K562 (cell line): ENCODE measurements at regions not wholly inside any gene's neighbourhood (a gene's known extent, or its start where the extent isn't known, plus 50 kb on each side); places are given as distances from the start of the nearest gene placed in this dataset.

ENCODE experiments used
- CXXC5 ChIP-seq: fragments of 250-450 bp; sonication (Bioruptor Pico); IDR thresholded peaks from 2 replicates; pipeline ENCODE4 v1.8.0; 2022; ENCODE audit warnings: inconsistent platforms, mild to moderate bottlenecking, moderate library complexity
- ETV1 ChIP-seq: fragments of 450-650 bp; conservative IDR thresholded peaks from 2 replicates; pipeline ENCODE4 v1.6.1; 2016; ENCODE audit warnings: missing genetic modification characterization, control low read depth, low read depth, missing compliant biosample characterization
- GABPB2 ChIP-seq: fragments of 250-450 bp; sonication (Bioruptor Pico); conservative IDR thresholded peaks from 2 replicates; pipeline ENCODE4 v1.5.1; 2021; ENCODE audit warnings: mild to moderate bottlenecking
- L3MBTL2 ChIP-seq: fragments of 450-650 bp; IDR thresholded peaks from 2 replicates; pipeline ENCODE4 v1.6.1; 2016; ENCODE audit warnings: mild to moderate bottlenecking, moderate library complexity
- MECOM ChIP-seq: fragments of 250-450 bp; sonication (Bioruptor Pico); IDR thresholded peaks from 2 replicates; pipeline ENCODE4 v1.8.0; 2022; ENCODE audit warnings: inconsistent platforms
- MTA1 ChIP-seq: fragments of 450-650 bp; IDR thresholded peaks from 2 replicates; pipeline ENCODE4 v1.6.1; 2017; ENCODE audit warnings: borderline replicate concordance
- RAD21 ChIP-seq, 2 experiments: fragments of 250-450 bp in 1 of 2; fragments of 450-650 bp in 1 of 2; sonication (Bioruptor Pico) in 1 of 2; formaldehyde crosslinking in 1 of 2; IDR thresholded peaks in 1 of 2; conservative IDR thresholded peaks in 1 of 2; 2 replicates each; pipeline versions ENCODE4 v1.4.0 to v1.8.0; 2020 to 2022; ENCODE audit warnings: mild to moderate bottlenecking in 2 of 2, moderate library complexity in 1 of 2
- SIX5 ChIP-seq, 2 experiments: IDR thresholded peaks; 2 replicates each; pipeline ENCODE4 v1.6.1; 2011; ENCODE audit warnings: low read length in 2 of 2, borderline replicate concordance in 1 of 2, low read depth in 1 of 2, mild to moderate bottlenecking in 1 of 2, moderate library complexity in 1 of 2; ENCODE audit not compliant: insufficient read depth in 1 of 2
- SRF ChIP-seq, 2 experiments: fragments of 250-450, 450-650 bp in 1 of 2; sonication (Bioruptor Pico) in 1 of 2; sonication (generic) in 1 of 2; formaldehyde crosslinking; IDR thresholded peaks; 2 replicates each; pipeline versions ENCODE4 v1.5.0 to v1.5.1; 2020 to 2022; ENCODE audit warnings: mild to moderate bottlenecking in 1 of 2, missing genetic modification reagents in 1 of 2
- TBL1XR1 ChIP-seq, 2 experiments: IDR thresholded peaks; 2 replicates each; pipeline ENCODE4 v1.6.1; 2012; ENCODE audit warnings: improper control_type of control experiment in 2 of 2, low read length in 2 of 2, mild to moderate bottlenecking in 1 of 2
- TRIM24 ChIP-seq, 2 experiments: fragments of 450-650 bp; IDR thresholded peaks; 2 replicates each; pipeline ENCODE4 v1.6.1; 2016
- ZMIZ1 ChIP-seq, 2 experiments: fragments of 150-350 bp in 1 of 2; IDR thresholded peaks; 2 replicates each; pipeline ENCODE4 v1.6.1; 2012 to 2016; ENCODE audit warnings: low read depth in 2 of 2, low read length in 2 of 2, mild to moderate bottlenecking in 1 of 2, moderate library complexity in 1 of 2
- ZNF146 ChIP-seq: IDR thresholded peaks from one replicate; pipeline ENCODE4 v1.6.1; 2018; ENCODE audit warnings: missing compliant biosample characterization; ENCODE audit not compliant: unreplicated experiment
- ZNF174 ChIP-seq: fragments of 250-450 bp; sonication (Bioruptor Pico); IDR thresholded peaks from 2 replicates; pipeline ENCODE4 v1.4.0; 2020; ENCODE audit warnings: mild to moderate bottlenecking
- ZNF785 ChIP-seq: fragments of 250-450 bp; sonication (Bioruptor Pico); IDR thresholded peaks from 2 replicates; pipeline ENCODE4 v1.4.0; 2020; ENCODE audit warnings: mild to moderate bottlenecking
- TF ChIP-seq, protein P1 (sequence below): sonication (generic); formaldehyde crosslinking; IDR thresholded peaks from 2 replicates; pipeline ENCODE4 v1.5.0; 2020; ENCODE audit warnings: missing genetic modification reagents
- TF ChIP-seq, protein P2 (sequence below): IDR thresholded peaks from 2 replicates; pipeline ENCODE4 v1.6.1; 2012; ENCODE audit warnings: low read depth, low read length, improper control_type of control experiment, borderline replicate concordance
- TF ChIP-seq, protein P3 (sequence below), 2 experiments: fragments of 450-650 bp in 1 of 2; sonication (generic) in 1 of 2; formaldehyde crosslinking; conservative IDR thresholded peaks; 2 replicates each; pipeline versions ENCODE4 v1.4.0 to v1.8.1; 2020 to 2022; ENCODE audit warnings: mild to moderate bottlenecking in 1 of 2, missing genetic modification reagents in 1 of 2
- TF ChIP-seq, protein P4 (sequence below): IDR thresholded peaks from 2 replicates; pipeline ENCODE4 v1.6.1; 2016; ENCODE audit warnings: missing genetic modification characterization, missing compliant biosample characterization

DNA sequence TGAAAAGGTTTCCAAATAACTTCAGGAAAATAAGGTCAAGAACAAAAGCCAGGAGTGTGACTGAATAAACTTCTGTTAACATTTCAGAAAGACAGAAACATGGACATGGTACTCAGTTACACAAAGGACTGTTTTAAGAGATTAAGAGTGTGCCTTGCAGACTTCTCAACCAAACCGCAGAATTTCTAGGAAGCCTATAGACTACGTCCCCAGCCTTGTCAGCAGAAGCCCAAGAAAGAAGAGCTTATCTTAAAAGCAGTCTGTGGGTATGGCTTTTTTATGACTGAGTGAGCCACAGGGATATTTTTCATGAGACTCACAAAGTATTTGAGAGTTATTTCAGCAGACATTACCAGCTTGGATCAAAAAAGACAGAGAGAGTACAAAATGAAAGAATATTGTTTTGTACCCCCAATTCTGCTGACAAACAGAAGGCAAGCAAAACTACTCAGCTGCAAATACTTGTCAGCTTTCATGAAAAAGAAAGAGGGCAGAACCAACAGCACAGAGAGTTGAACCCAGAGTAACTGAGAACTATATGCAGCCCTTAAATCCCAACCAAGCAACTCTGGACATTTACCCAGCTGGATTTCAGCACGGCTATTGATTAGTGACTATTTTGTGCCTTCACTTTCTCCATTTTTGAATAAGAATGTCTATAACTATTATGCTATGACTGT, 711.0 kb upstream of the CTNND2 start (continued):
- TF ChIP-seq RAD21 (CRISPR knock-in tag; conservative IDR thresholded peaks at IDR 0.05 in 1 of 2, IDR thresholded peaks at IDR 0.05 in 1 of 2) (peak in 1 of 2 experiments; percentile 25; a peak in 1 of 4 replicates), ZNF146 (CRISPR knock-in tag) (no peak), L3MBTL2 (no peak), TRIM24 (IDR thresholded peaks at IDR 0.05) (peak; percentile 54 to 70; a peak in 3 of 4 replicates), ZMIZ1 (IDR thresholded peaks at IDR 0.05; ENCODE audit: low read depth in 2 of 2, low read length in 2 of 2) (0 out of 4 replicates have a peak, but pooled peaks of 1 of the 2 experiments have one; percentile 45), GABPB2 (no peak), SRF (CRISPR knock-in tag; IDR thresholded peaks at IDR 0.05) (no peak), SIX5 (IDR thresholded peaks at IDR 0.05; ENCODE audit: borderline replicate concordance in 1 of 2, insufficient read depth in 1 of 2, low read depth in 1 of 2, low read length in 2 of 2) (no peak), MECOM (CRISPR knock-in tag) (no peak), MTA1 (peak; percentile 32; the same call in 1 of the 2 replicates), ZNF785 (no peak), CXXC5 (CRISPR knock-in tag) (peak; percentile 85), ZNF174 (CRISPR knock-in tag) (no peak), ETV1 (no peak), TBL1XR1 (IDR thresholded peaks at IDR 0.05; ENCODE audit: low read length in 2 of 2) (peak; percentile 50 to 89; a peak in 2 of 4 replicates)
- TF ChIP-seq, protein P1, sequence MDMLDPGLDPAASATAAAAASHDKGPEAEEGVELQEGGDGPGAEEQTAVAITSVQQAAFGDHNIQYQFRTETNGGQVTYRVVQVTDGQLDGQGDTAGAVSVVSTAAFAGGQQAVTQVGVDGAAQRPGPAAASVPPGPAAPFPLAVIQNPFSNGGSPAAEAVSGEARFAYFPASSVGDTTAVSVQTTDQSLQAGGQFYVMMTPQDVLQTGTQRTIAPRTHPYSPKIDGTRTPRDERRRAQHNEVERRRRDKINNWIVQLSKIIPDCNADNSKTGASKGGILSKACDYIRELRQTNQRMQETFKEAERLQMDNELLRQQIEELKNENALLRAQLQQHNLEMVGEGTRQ (CRISPR knock-in tag) = no peak
- TF ChIP-seq, protein P2, sequence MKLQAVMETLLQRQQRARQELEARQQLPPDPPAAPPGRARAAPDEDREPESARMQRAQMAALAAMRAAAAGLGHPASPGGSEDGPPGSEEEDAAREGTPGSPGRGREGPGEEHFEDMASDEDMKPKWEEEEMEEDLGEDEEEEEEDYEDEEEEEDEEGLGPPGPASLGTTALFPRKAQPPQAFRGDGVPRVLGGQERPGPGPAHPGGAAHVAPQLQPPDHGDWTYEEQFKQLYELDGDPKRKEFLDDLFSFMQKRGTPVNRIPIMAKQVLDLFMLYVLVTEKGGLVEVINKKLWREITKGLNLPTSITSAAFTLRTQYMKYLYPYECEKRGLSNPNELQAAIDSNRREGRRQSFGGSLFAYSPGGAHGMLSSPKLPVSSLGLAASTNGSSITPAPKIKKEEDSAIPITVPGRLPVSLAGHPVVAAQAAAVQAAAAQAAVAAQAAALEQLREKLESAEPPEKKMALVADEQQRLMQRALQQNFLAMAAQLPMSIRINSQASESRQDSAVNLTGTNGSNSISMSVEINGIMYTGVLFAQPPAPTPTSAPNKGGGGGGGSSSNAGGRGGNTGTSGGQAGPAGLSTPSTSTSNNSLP = 0 out of 2 replicates have a peak, but pooled peaks have one; percentile 62
- TF ChIP-seq, protein P3, sequence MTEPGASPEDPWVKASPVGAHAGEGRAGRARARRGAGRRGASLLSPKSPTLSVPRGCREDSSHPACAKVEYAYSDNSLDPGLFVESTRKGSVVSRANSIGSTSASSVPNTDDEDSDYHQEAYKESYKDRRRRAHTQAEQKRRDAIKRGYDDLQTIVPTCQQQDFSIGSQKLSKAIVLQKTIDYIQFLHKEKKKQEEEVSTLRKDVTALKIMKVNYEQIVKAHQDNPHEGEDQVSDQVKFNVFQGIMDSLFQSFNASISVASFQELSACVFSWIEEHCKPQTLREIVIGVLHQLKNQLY (CRISPR knock-in tag; conservative IDR thresholded peaks at IDR 0.05) = no peak
- TF ChIP-seq, protein P4, sequence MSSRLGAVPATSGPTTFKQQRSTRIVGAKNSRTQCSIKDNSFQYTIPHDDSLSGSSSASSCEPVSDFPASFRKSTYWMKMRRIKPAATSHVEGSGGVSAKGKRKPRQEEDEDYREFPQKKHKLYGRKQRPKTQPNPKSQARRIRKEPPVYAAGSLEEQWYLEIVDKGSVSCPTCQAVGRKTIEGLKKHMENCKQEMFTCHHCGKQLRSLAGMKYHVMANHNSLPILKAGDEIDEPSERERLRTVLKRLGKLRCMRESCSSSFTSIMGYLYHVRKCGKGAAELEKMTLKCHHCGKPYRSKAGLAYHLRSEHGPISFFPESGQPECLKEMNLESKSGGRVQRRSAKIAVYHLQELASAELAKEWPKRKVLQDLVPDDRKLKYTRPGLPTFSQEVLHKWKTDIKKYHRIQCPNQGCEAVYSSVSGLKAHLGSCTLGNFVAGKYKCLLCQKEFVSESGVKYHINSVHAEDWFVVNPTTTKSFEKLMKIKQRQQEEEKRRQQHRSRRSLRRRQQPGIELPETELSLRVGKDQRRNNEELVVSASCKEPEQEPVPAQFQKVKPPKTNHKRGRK (tag) = no peak
